DND-41 (cell line): ENCODE measurements at regions not wholly inside any gene's neighbourhood (a gene's known extent, or its start where the extent isn't known, plus 50 kb on each side); places are given as distances from the start of the nearest gene placed in this dataset.

Experiments
- CTCF ChIP-seq: IDR thresholded peaks from 2 replicates; pipeline ENCODE4 v1.5.1; 2012; ENCODE audit warnings: borderline replicate concordance, low read length, moderate library complexity, mild to moderate bottlenecking; ENCODE audit not compliant: poor library complexity, severe bottlenecking; ENCODE audit errors: extremely low read depth
- EZH2 ChIP-seq: IDR thresholded peaks from 3 replicates; pipeline ENCODE4 v1.6.1; 2012; ENCODE audit warnings: borderline replicate concordance, low read depth, mild to moderate bottlenecking, moderate library complexity, low read length, inconsistent platforms; ENCODE audit not compliant: severe bottlenecking

GRCh38 chr2:132268977-132269523 lies 107.3 kb upstream of the ANKRD30BL start:
- TF ChIP-seq CTCF (no peak), EZH2 (no peak)
